ENCODE measurements at regions not wholly inside any gene's neighbourhood (a gene's known extent, or its start where the extent isn't known, plus 50 kb on each side); places are given as distances from the start of the nearest gene placed in this dataset.

DNA sequence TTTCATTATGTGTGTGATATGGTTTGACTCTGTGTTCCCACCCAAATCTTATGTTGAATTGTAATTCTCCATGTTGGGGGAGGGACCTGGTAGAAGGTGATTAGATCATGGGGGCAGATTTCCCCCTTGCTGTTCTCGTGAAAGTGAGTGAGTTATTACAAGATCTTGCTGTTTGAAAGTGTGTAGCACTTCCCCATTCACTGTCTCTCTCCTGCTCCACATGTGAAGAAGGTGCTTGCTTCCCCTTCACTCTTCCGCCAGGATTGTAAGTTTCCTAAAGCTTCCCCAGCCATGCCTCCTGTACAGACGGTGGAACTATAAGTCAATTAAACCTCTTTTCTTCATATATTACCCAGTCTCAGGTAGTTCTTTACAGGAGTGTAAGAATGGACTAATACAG lies 54.3 kb upstream of the SERTM1 start:
- no peak overlapping the region for H3K27ac ChIP-seq
- TF ChIP-seq, protein P1, sequence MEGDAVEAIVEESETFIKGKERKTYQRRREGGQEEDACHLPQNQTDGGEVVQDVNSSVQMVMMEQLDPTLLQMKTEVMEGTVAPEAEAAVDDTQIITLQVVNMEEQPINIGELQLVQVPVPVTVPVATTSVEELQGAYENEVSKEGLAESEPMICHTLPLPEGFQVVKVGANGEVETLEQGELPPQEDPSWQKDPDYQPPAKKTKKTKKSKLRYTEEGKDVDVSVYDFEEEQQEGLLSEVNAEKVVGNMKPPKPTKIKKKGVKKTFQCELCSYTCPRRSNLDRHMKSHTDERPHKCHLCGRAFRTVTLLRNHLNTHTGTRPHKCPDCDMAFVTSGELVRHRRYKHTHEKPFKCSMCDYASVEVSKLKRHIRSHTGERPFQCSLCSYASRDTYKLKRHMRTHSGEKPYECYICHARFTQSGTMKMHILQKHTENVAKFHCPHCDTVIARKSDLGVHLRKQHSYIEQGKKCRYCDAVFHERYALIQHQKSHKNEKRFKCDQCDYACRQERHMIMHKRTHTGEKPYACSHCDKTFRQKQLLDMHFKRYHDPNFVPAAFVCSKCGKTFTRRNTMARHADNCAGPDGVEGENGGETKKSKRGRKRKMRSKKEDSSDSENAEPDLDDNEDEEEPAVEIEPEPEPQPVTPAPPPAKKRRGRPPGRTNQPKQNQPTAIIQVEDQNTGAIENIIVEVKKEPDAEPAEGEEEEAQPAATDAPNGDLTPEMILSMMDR (conservative IDR thresholded peaks at IDR 0.05) = no peak

Measured in VCaP (cell line).